RWPE1 (cell line): ENCODE measurements at regions not wholly inside any gene's neighbourhood (a gene's known extent, or its start where the extent isn't known, plus 50 kb on each side); places are given as distances from the start of the nearest gene placed in this dataset.

Experiments used
- CTCF ChIA-PET: fragments of 350-600 bp; sonication (Branson Sonifier 250); formaldehyde crosslinking; extraction: SDS; loops from one replicate; lab custom pipeline; 2021; lab: Yijun Ruan, JAX
- POLR2A ChIA-PET: fragments of 400-600 bp; formaldehyde crosslinking; extraction: SDS; loops from one replicate; lab custom pipeline; 2020; ENCODE audit warnings: antibody characterized with exemption; ENCODE audit not compliant: low non-redundant PET; lab: Yijun Ruan, JAX
- DNase-seq: peaks from one replicate; pipeline ENCODE4 v3.0.0; 2012; ENCODE audit warnings: low spot score
- H3K27ac ChIP-seq: fragments of 450-650 bp; 2 replicates; pipeline ENCODE4 v1.5.1; 2017
- CTCF ChIP-seq: fragments of 450-650 bp; conservative IDR thresholded peaks from 2 replicates; pipeline ENCODE4 v1.5.1; 2017; ENCODE audit warnings: low read depth, mild to moderate bottlenecking

GRCh38 chr6:4658486-4658885, 117.7 kb upstream of the CDYL start:
- no peak for TF ChIP-seq CTCF
- CTCF ChIA-PET = no interaction called here

GRCh38 chr6:4656106-4656505, 120.1 kb upstream of the CDYL start:
- ChIA-PET CTCF (interaction anchor here (0.6 kb wide), 1 partner anchor 305 kb away, joined by 3 read pairs; no protein-coding TSS in a partner anchor), POLR2A (no interaction called here)
- no peak overlapping the region for H3K27ac ChIP-seq
- no peak for TF ChIP-seq CTCF
- DNase-seq = no peak

More at GRCh38 chr6:4658486-4658885, 117.7 kb upstream of the CDYL start:
- no peak for DNase-seq
- no peak overlapping the region for H3K27ac ChIP-seq
- POLR2A ChIA-PET = no interaction called here

GRCh38 chr6:4655196-4656025, 120.8 kb upstream of the CDYL start:
- ChIA-PET CTCF (no interaction called here), POLR2A (no interaction called here)
- DNase-seq = no peak
- no peak for TF ChIP-seq CTCF
- H3K27ac ChIP-seq = no peak overlapping the region

- CTCF ChIA-PET = no interaction called here
- TF ChIP-seq CTCF = no peak
Observed at GRCh38 chr6:4653141-4653540, 123.1 kb upstream of the CDYL start.

GRCh38 chr6:4651831-4652467, 124.3 kb upstream of the CDYL start:
- no peak for DNase-seq
- H3K27ac ChIP-seq = no peak overlapping the region
- POLR2A ChIA-PET = no interaction called here
- TF ChIP-seq CTCF = no peak
- CTCF ChIA-PET = no interaction called here

More at GRCh38 chr6:4653141-4653540, 123.1 kb upstream of the CDYL start:
- POLR2A ChIA-PET = no interaction called here
- no peak for DNase-seq
- no peak overlapping the region for H3K27ac ChIP-seq

- H3K27ac ChIP-seq = no peak overlapping the region
- ChIA-PET POLR2A (no interaction called here), CTCF (no interaction called here)
- DNase-seq = no peak
- TF ChIP-seq CTCF = no peak
Observed at GRCh38 chr6:4649728-4650127, 126.5 kb upstream of the CDYL start.
